Activated B cell treated with CpG ODN at 0.5 μM for 24 hours (primary cell): ENCODE measurements at regions not wholly inside any gene's neighbourhood (a gene's known extent, or its start where the extent isn't known, plus 50 kb on each side); places are given as distances from the start of the nearest gene placed in this dataset.

ENCODE experiments used
- ATAC-seq: fragments of 200-7000 bp; cut with Tn5 transposase; one replicate; pipeline ENCODE4 v1.10.0; 2021; ENCODE audit warnings: low read depth, mild to moderate bottlenecking, moderate library complexity
- CTCF ChIA-PET: fragments of 350-600 bp; sonication (Branson Sonifier 250); formaldehyde crosslinking; loops from one replicate; lab custom pipeline; 2021; ENCODE audit warnings: antibody characterized with exemption; lab: Charles Lee
- POLR2A ChIA-PET: fragments of 350-600 bp; sonication (Branson Sonifier 250); formaldehyde crosslinking; loops from one replicate; lab custom pipeline; 2021; ENCODE audit warnings: antibody characterized with exemption; lab: Charles Lee
- DNase-seq: peaks from one replicate; pipeline ENCODE4 v3.0.0; 2022
- H3K27ac Mint-ChIP-seq: one replicate; pipeline ENCODE4 v1.8.0; 2020; ENCODE audit warnings: mixed read lengths
- H3K27me3 Mint-ChIP-seq: one replicate; pipeline ENCODE4 v1.8.0; 2021; ENCODE audit warnings: mixed read lengths
- H3K36me3 Mint-ChIP-seq: one replicate; pipeline ENCODE4 v1.8.0; 2021; ENCODE audit warnings: low read depth, mixed read lengths
- H3K4me1 Mint-ChIP-seq: one replicate; pipeline ENCODE4 v1.8.0; 2021; ENCODE audit warnings: mixed read lengths
- H3K4me3 Mint-ChIP-seq: one replicate; pipeline ENCODE4 v1.8.0; 2020; ENCODE audit warnings: mild to moderate bottlenecking, mixed read lengths
- H3K9me3 Mint-ChIP-seq: one replicate; pipeline ENCODE4 v1.8.0; 2020; ENCODE audit warnings: mixed read lengths
- CTCF ChIP-seq: fragments of 200-600 bp; IDR thresholded peaks from one replicate; pipeline ENCODE4 v1.8.0; 2022; ENCODE audit warnings: antibody characterized with exemption, mild to moderate bottlenecking
- intact Hi-C: fragments of 100-400 bp; cut with micrococcal nuclease; formaldehyde crosslinking; loops from one replicate; pipeline ENCODE4 v1.15.1; 2024

- H3K27ac Mint-ChIP-seq: no peak overlapping the region
- H3K27me3 Mint-ChIP-seq: peaks cover 12% of the 10 kb centered on the region
- intact Hi-C loops: no loop called here
- H3K4me3 Mint-ChIP-seq: no peak overlapping the region
- ChIA-PET CTCF (no interaction called here), POLR2A (interaction anchor here (0.7 kb wide), 1 partner anchor 11 kb away, joined by 4 read pairs; no protein-coding TSS in a partner anchor)
- H3K36me3 Mint-ChIP-seq: no peaks in the 10 kb centered on the region
- no peak for ATAC-seq
- no peak for DNase-seq
- peaks cover 10% of the 10 kb centered on the region for H3K4me1 Mint-ChIP-seq
- no peaks in the 10 kb centered on the region for H3K9me3 Mint-ChIP-seq
- no peak for TF ChIP-seq CTCF
These were observed 141.4 kb downstream of the SPP2 start for GRCh38 chr2:234191819-234192407.

GRCh38 chr2:234189786-234190300 lies 139.3 kb downstream of the SPP2 start:
- POLR2A ChIA-PET: no interaction called here
- CTCF ChIA-PET: no interaction called here
- no peak for TF ChIP-seq CTCF
- Mint-ChIP-seq H3K27ac (no peak overlapping the region), H3K9me3 (no peaks in the 10 kb centered on the region), H3K4me1 (peaks cover 10% of the 10 kb centered on the region), H3K27me3 (peaks cover 17% of the 10 kb centered on the region), H3K4me3 (no peak overlapping the region), H3K36me3 (no peaks in the 10 kb centered on the region)
- DNase-seq (no peak), ATAC-seq (no peak)
- intact Hi-C loops: no loop called here

GRCh38 chr2:234189230-234189629 lies 138.7 kb downstream of the SPP2 start:
- ATAC-seq (no peak), DNase-seq (no peak)
- H3K27ac Mint-ChIP-seq: no peak overlapping the region
- H3K36me3 Mint-ChIP-seq: no peaks in the 10 kb centered on the region
- TF ChIP-seq CTCF: no peak
- no peak overlapping the region for H3K4me3 Mint-ChIP-seq
- H3K9me3 Mint-ChIP-seq: no peaks in the 10 kb centered on the region
- peaks cover 10% of the 10 kb centered on the region for H3K4me1 Mint-ChIP-seq
- intact Hi-C loops: no loop called here
- H3K27me3 Mint-ChIP-seq: peaks cover 18% of the 10 kb centered on the region
- ChIA-PET POLR2A (no interaction called here), CTCF (no interaction called here)

GRCh38 chr2:234187646-234188174 lies 137.2 kb downstream of the SPP2 start:
- CTCF ChIA-PET: no interaction called here
- intact Hi-C loops: no loop called here
- no peak for TF ChIP-seq CTCF
- Mint-ChIP-seq H3K27me3 (peaks cover 26% of the 10 kb centered on the region), H3K27ac (no peak overlapping the region), H3K4me1 (peaks cover 10% of the 10 kb centered on the region), H3K4me3 (no peak overlapping the region), H3K36me3 (no peaks in the 10 kb centered on the region), H3K9me3 (no peaks in the 10 kb centered on the region)
- POLR2A ChIA-PET: no interaction called here
- no peak for DNase-seq
- no peak for ATAC-seq

- Mint-ChIP-seq H3K4me3 (no peak overlapping the region), H3K36me3 (no peaks in the 10 kb centered on the region), H3K27me3 (peaks cover 30% of the 10 kb centered on the region), H3K27ac (no peak overlapping the region), H3K4me1 (no peaks in the 10 kb centered on the region), H3K9me3 (no peaks in the 10 kb centered on the region)
- intact Hi-C loops: no loop called here
- ChIA-PET CTCF (no interaction called here), POLR2A (no interaction called here)
- no peak for TF ChIP-seq CTCF
- DNase-seq (no peak), ATAC-seq (no peak)
These were observed 130.6 kb downstream of the SPP2 start for GRCh38 chr2:234181121-234181520.
